H9 (cell line): ENCODE measurements at regions not wholly inside any gene's neighbourhood (a gene's known extent, or its start where the extent isn't known, plus 50 kb on each side); places are given as distances from the start of the nearest gene placed in this dataset.

ENCODE experiments used
- DNase-seq: peaks from one replicate; pipeline ENCODE4 v3.0.0-alpha.2; 2017
- H2AFZ ChIP-seq: one replicate; pipeline ENCODE4 v1.6.1; 2013; ENCODE audit warnings: mild to moderate bottlenecking, low read length, control low read depth, moderate library complexity
- H2AK5ac ChIP-seq: 2 replicates; pipeline ENCODE4 v1.6.1; 2013; ENCODE audit warnings: low read length, control low read depth, mixed read lengths; ENCODE audit not compliant: insufficient read length
- H2BK120ac ChIP-seq: one replicate; pipeline ENCODE4 v1.6.1; 2013; ENCODE audit warnings: low read depth, mild to moderate bottlenecking, low read length, control low read depth, inconsistent platforms; ENCODE audit not compliant: poor library complexity, severe bottlenecking
- H2BK12ac ChIP-seq: 2 replicates; pipeline ENCODE4 v1.6.1; 2013; ENCODE audit warnings: low read length, control low read depth, mixed read lengths, low read depth; ENCODE audit not compliant: insufficient read length
- H2BK15ac ChIP-seq: 2 replicates; pipeline ENCODE4 v1.6.1; 2013; ENCODE audit warnings: low read depth, low read length, control low read depth
- H2BK20ac ChIP-seq: one replicate; pipeline ENCODE4 v1.6.1; 2013; ENCODE audit warnings: low read depth, mild to moderate bottlenecking, low read length, control low read depth, inconsistent platforms; ENCODE audit not compliant: poor library complexity, severe bottlenecking
- H2BK5ac ChIP-seq: 2 replicates; pipeline ENCODE4 v1.6.1; 2013; ENCODE audit warnings: low read length, control low read depth, mixed read lengths; ENCODE audit not compliant: insufficient read length
- H3K14ac ChIP-seq: 2 replicates; pipeline ENCODE4 v1.6.1; 2013; ENCODE audit warnings: low read length, control low read depth; ENCODE audit not compliant: insufficient read depth
- H3K18ac ChIP-seq: 2 replicates; pipeline ENCODE4 v1.6.1; 2013; ENCODE audit warnings: low read depth, mild to moderate bottlenecking, mixed read lengths, low read length, control low read depth; ENCODE audit not compliant: insufficient read length
- H3K23ac ChIP-seq: 2 replicates; pipeline ENCODE4 v1.6.1; 2013; ENCODE audit warnings: low read length, control low read depth, mixed read lengths, low read depth; ENCODE audit not compliant: insufficient read length
- H3K23me2 ChIP-seq: 2 replicates; pipeline ENCODE4 v1.6.1; 2013; ENCODE audit warnings: low read depth, mild to moderate bottlenecking, mixed read lengths, low read length, control low read depth; ENCODE audit not compliant: insufficient read length, poor library complexity, severe bottlenecking
- H3K27ac ChIP-seq: 2 replicates; pipeline ENCODE4 v1.5.1; 2013; ENCODE audit warnings: low read length, control low read depth, mixed read lengths, low read depth; ENCODE audit not compliant: insufficient read length
- H3K27me3 ChIP-seq: 2 replicates; pipeline ENCODE4 v1.6.1; 2013; ENCODE audit warnings: low read length, control low read depth, inconsistent platforms; ENCODE audit not compliant: insufficient read depth
- H3K4ac ChIP-seq: 2 replicates; pipeline ENCODE4 v1.6.1; 2013; ENCODE audit warnings: low read depth, mild to moderate bottlenecking, control low read depth, inconsistent platforms, low read length, moderate library complexity
- H3K4me1 ChIP-seq: 2 replicates; pipeline ENCODE4 v1.6.1; 2013; ENCODE audit warnings: low read length, control low read depth, inconsistent platforms; ENCODE audit not compliant: insufficient read depth
- H3K4me2 ChIP-seq: 2 replicates; pipeline ENCODE4 v1.6.1; 2013; ENCODE audit warnings: low read length, control low read depth, mixed read lengths; ENCODE audit not compliant: insufficient read length, insufficient read depth
- H3K56ac ChIP-seq: 2 replicates; pipeline ENCODE4 v1.6.1; 2013; ENCODE audit warnings: low read depth, mild to moderate bottlenecking, mixed read lengths, low read length, control low read depth; ENCODE audit not compliant: insufficient read length
- H3K79me1 ChIP-seq: 2 replicates; pipeline ENCODE4 v1.6.1; 2013; ENCODE audit warnings: low read depth, mild to moderate bottlenecking, moderate library complexity, low read length, control low read depth, inconsistent platforms; ENCODE audit not compliant: insufficient read depth, poor library complexity, severe bottlenecking
- H3K79me2 ChIP-seq: 2 replicates; pipeline ENCODE4 v1.6.1; 2013; ENCODE audit warnings: low read length, control low read depth, inconsistent platforms; ENCODE audit not compliant: insufficient read depth
- H3K9ac ChIP-seq: 2 replicates; pipeline ENCODE4 v1.6.1; 2013; ENCODE audit warnings: low read length, control low read depth, mixed read lengths; ENCODE audit not compliant: insufficient read length; ENCODE audit errors: extremely low read depth
- H3K9me3 ChIP-seq: one replicate; pipeline ENCODE4 v1.6.1; 2013; ENCODE audit warnings: low read depth, low read length, inconsistent platforms; ENCODE audit not compliant: control insufficient read depth
- H3T11ph ChIP-seq: one replicate; pipeline ENCODE4 v1.6.1; 2013; ENCODE audit warnings: mild to moderate bottlenecking, low read length, control low read depth, inconsistent platforms
- H4K20me1 ChIP-seq: one replicate; pipeline ENCODE4 v1.6.1; 2013; ENCODE audit not compliant: control insufficient read depth, insufficient read length, insufficient read depth
- H4K5ac ChIP-seq: 2 replicates; pipeline ENCODE4 v1.6.1; 2013; ENCODE audit warnings: low read depth, mild to moderate bottlenecking, mixed read lengths, low read length, control low read depth; ENCODE audit not compliant: insufficient read length
- H4K8ac ChIP-seq: replicated peaks from 2 replicates; pipeline ENCODE4 v1.6.1; 2013; ENCODE audit warnings: low read length, control low read depth, mixed read lengths, low read depth; ENCODE audit not compliant: insufficient read length
- H4K91ac ChIP-seq: 2 replicates; pipeline ENCODE4 v1.6.1; 2013; ENCODE audit warnings: low read depth, mild to moderate bottlenecking, moderate library complexity, mixed read lengths, low read length, control low read depth; ENCODE audit not compliant: insufficient read length
- H3K27ac Mint-ChIP-seq, 3 experiments: 2 replicates in 2 of 3; 3 replicates in 1 of 3; pipeline ENCODE4 v1.8.0; 2020 to 2021; ENCODE audit warnings: mixed read lengths in 3 of 3, mild to moderate bottlenecking in 1 of 3, moderate library complexity in 1 of 3
- H3K27me3 Mint-ChIP-seq: 2 replicates; pipeline ENCODE4 v1.8.0; 2021; ENCODE audit warnings: low read depth, mild to moderate bottlenecking, moderate library complexity, mixed read lengths
- H3K36me3 Mint-ChIP-seq, 3 experiments: 2 replicates in 2 of 3; 3 replicates in 1 of 3; pipeline ENCODE4 v1.8.0; 2020 to 2021; ENCODE audit warnings: low read depth in 3 of 3, mixed read lengths in 3 of 3; ENCODE audit not compliant: insufficient read depth in 1 of 3
- H3K4me1 Mint-ChIP-seq, 2 experiments: 2 replicates each; pipeline ENCODE4 v1.8.0; 2020; ENCODE audit warnings: mixed read lengths in 2 of 2
- H3K4me3 Mint-ChIP-seq, 2 experiments: 2 replicates in 1 of 2; 3 replicates in 1 of 2; pipeline ENCODE4 v1.8.0; 2020 to 2021; ENCODE audit warnings: mild to moderate bottlenecking in 2 of 2, mixed read lengths in 2 of 2, moderate library complexity in 1 of 2
- H3K9me3 Mint-ChIP-seq, 2 experiments: 2 replicates in 1 of 2; 3 replicates in 1 of 2; pipeline ENCODE4 v1.8.0; 2020; ENCODE audit warnings: mild to moderate bottlenecking in 2 of 2, mixed read lengths in 2 of 2, moderate library complexity in 1 of 2
- CTCF ChIP-seq: fragments of 200-600 bp; sonication (generic); conservative IDR thresholded peaks from 3 replicates; pipeline ENCODE4 v1.8.0; 2021; ENCODE audit warnings: antibody characterized with exemption, mild to moderate bottlenecking
- WGBS: extraction: QIAGEN DNeasy Blood & Tissue Kit; methylation state at CpG from one replicate; pipeline ENCODE4 v1.1.7; 2013; ENCODE audit warnings: missing lambda C conversion rate, low lambda C conversion rate, mixed read lengths; ENCODE audit not compliant: insufficient read length; ENCODE audit errors: extremely low coverage; 5-methylcytosine and 5-hydroxymethylcytosine counted together

GRCh38 chr2:238700506-238701340 is 147.2 kb upstream of the TWIST2 start:
- Histone ChIP-seq H3K4me2 (no peak overlapping the region), H3K4ac (no peak overlapping the region), H4K91ac (no peak overlapping the region), H3K23ac (no peak overlapping the region), H4K8ac (no peak overlapping the region), H2BK12ac (no peak overlapping the region), H3T11ph (no peak overlapping the region), H2AFZ (no peak overlapping the region), H3K9me3 (no peaks in the 10 kb centered on the region), H3K79me1 (no peaks in the 10 kb centered on the region), H3K79me2 (no peaks in the 10 kb centered on the region), H2BK120ac (no peak overlapping the region), H3K4me1 (no peaks in the 10 kb centered on the region), H3K27ac (no peak overlapping the region), H2BK5ac (no peak overlapping the region), H2AK5ac (no peak overlapping the region), H3K27me3 (no peaks in the 10 kb centered on the region), H3K18ac (no peak overlapping the region), H4K20me1 (no peaks in the 10 kb centered on the region), H3K23me2 (no peaks in the 10 kb centered on the region), H3K14ac (no peak overlapping the region), H2BK15ac (no peak overlapping the region), H3K56ac (no peak overlapping the region), H4K5ac (no peak overlapping the region), H3K9ac (no peak overlapping the region), H2BK20ac (no peak overlapping the region)
- no peaks in the 10 kb centered on the region for H3K4me1 Mint-ChIP-seq
- DNase-seq: no peak
- no peak overlapping the region for H3K27ac Mint-ChIP-seq
- H3K4me3 Mint-ChIP-seq: no peak overlapping the region
- no peaks in the 10 kb centered on the region for H3K36me3 Mint-ChIP-seq
- peaks cover 11% of the 10 kb centered on the region for H3K27me3 Mint-ChIP-seq
- no peaks in the 10 kb centered on the region for H3K9me3 Mint-ChIP-seq
- WGBS: no CpG with 5 or more reads among the region's 11 CpGs
- no peak for TF ChIP-seq CTCF
